Bronchial epithelial cell (primary cell): ENCODE measurements at regions not wholly inside any gene's neighbourhood (a gene's known extent, or its start where the extent isn't known, plus 50 kb on each side); places are given as distances from the start of the nearest gene placed in this dataset.

Experiments
- DNase-seq: peaks from one replicate; pipeline ENCODE4 v3.0.0-alpha.2; 2010; ENCODE audit warnings: low read depth
- FAIRE-seq: peaks from 2 replicates; lab custom pipeline; 2011; peaks lifted over from hg19 to GRCh38; lab: Jason Lieb, UNC
- H3K27me3 ChIP-seq: 2 replicates; pipeline ENCODE4 v1.5.1; 2011; ENCODE audit warnings: low read length; ENCODE audit not compliant: control insufficient read depth, insufficient read depth
- H3K36me3 ChIP-seq: 2 replicates; pipeline ENCODE4 v1.5.1; 2011; ENCODE audit warnings: low read length; ENCODE audit not compliant: control insufficient read depth, insufficient read depth
- H3K4me3 ChIP-seq: 2 replicates; pipeline ENCODE4 v1.5.1; 2011; ENCODE audit warnings: mild to moderate bottlenecking, low read depth, low read length, control low read depth
- TF ChIP-seq, protein P1 (sequence below): IDR thresholded peaks from 2 replicates; pipeline ENCODE4 v1.5.1; 2011; ENCODE audit warnings: mild to moderate bottlenecking, moderate library complexity, low read length, control low read depth, inconsistent platforms; ENCODE audit not compliant: insufficient read depth, severe bottlenecking

DNA sequence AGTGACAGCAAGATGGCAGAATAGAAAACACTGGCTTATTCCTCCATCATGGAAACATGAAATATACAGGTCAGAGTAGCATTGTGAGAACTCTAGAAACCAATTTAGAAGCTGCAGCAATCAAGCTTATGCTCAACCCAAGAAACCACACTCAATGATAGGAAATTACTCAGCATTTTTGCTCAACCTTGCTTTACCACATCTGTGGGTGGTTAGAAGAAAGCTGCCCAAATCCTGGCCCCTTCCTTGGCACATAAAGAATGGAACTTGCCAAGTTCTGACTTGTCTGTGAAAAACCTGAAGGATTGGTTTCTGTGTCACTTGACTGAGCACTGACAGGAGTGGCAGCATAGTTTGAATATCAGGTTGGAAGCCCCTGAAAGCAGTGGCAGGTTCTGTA is 108.0 kb upstream of the MOCS1 start:
- FAIRE-seq (no peak), DNase-seq (peak; percentile 95)
- TF ChIP-seq, protein P1, sequence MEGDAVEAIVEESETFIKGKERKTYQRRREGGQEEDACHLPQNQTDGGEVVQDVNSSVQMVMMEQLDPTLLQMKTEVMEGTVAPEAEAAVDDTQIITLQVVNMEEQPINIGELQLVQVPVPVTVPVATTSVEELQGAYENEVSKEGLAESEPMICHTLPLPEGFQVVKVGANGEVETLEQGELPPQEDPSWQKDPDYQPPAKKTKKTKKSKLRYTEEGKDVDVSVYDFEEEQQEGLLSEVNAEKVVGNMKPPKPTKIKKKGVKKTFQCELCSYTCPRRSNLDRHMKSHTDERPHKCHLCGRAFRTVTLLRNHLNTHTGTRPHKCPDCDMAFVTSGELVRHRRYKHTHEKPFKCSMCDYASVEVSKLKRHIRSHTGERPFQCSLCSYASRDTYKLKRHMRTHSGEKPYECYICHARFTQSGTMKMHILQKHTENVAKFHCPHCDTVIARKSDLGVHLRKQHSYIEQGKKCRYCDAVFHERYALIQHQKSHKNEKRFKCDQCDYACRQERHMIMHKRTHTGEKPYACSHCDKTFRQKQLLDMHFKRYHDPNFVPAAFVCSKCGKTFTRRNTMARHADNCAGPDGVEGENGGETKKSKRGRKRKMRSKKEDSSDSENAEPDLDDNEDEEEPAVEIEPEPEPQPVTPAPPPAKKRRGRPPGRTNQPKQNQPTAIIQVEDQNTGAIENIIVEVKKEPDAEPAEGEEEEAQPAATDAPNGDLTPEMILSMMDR = no peak

DNA sequence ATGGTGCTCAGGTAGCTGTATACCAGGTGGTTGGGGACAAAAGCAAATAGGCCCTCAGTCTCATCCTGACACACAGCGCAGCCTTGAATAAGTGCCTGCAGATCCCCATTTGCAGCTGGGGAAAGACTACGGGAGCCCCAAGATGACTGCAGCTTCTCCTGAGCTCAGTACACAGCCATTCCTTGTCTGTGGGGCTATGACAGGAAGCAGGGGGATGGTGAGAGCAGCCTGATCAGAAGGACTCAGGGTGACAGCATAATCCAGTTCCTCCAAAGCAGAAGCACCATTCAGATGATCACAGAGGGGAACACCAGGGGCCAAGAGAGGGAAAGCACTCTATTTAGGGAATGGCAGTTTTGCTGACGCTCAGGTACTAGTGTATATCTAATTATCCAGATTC is 104.8 kb upstream of the MOCS1 start:
- H3K4me3 ChIP-seq = no peak overlapping the region
- TF ChIP-seq, protein P1 = no peak
- no peaks in the 10 kb centered on the region for H3K36me3 ChIP-seq
- no peak for DNase-seq
- FAIRE-seq = no peak
- H3K27me3 ChIP-seq = no peaks in the 10 kb centered on the region

More for the DNA sequence above, 108.0 kb upstream of the MOCS1 start:
- no peaks in the 10 kb centered on the region for H3K27me3 ChIP-seq
- no peak overlapping the region for H3K4me3 ChIP-seq
- no peaks in the 10 kb centered on the region for H3K36me3 ChIP-seq

DNA sequence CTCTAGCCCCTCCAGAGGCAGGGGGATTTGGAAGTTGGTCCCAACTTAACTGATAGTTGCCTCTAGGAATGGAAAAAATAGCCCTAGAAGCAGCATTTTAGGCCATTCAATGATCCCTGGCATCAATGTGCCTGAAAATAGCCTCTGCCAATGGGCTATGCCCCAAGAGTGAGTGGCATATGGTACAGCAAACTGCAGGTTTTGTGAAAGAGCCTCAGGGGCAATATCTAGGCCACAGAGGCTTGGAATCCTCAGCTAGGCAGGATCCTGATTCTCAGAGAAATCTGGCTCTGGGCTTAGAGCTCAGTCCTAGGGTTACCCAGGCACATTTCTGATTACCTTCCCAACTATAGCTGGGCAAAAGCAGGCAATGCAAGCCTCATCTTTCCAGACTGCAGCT is 104.4 kb upstream of the MOCS1 start:
- Histone ChIP-seq H3K36me3 (no peaks in the 10 kb centered on the region), H3K4me3 (no peak overlapping the region), H3K27me3 (no peaks in the 10 kb centered on the region)
- TF ChIP-seq, protein P1 = no peak
- FAIRE-seq (no peak), DNase-seq (no peak)

DNA sequence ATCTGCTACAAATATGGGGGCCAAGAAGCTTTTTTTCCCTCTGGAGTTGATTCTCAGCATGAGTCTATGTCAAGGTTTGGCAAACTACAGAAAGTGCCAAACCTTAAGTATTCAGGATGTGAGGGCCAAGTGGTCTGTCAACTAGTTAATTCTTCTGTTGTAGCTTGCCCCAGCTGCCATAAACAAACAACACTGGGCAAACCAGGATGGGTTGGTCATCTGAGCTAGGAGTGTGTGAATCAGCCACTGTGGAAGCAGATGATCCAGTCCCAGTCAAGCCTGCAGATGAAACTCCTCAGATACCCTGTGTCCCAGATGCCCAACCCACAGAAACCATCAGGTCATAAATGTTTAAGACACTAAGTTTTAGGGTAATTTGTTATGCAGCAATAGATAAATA is 103.0 kb upstream of the MOCS1 start:
- FAIRE-seq (no peak), DNase-seq (peak; percentile 82)
- TF ChIP-seq, protein P1 = no peak
- no peak overlapping the region for H3K4me3 ChIP-seq
- no peaks in the 10 kb centered on the region for H3K27me3 ChIP-seq
- H3K36me3 ChIP-seq = no peaks in the 10 kb centered on the region

DNA sequence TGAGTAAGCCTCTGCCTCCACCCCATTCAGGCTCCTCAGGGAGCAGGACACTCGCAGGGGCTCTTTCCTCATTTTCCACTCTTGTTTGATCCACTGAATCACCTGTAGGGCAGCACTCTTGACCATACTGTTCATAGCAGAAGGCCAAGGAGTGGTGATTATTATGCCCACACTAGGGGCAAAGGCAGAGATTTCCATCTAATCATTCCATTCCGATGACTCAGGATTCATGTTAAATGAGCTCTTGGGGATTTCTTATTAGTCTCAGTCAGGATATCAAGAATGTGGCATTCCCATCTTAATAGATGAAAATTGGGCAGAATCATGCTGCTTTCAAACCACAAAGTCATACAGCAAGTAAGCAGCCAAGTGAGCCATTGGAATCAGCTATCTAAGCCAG is 101.9 kb upstream of the MOCS1 start:
- no peak for FAIRE-seq
- TF ChIP-seq, protein P1 = no peak
- DNase-seq = peak; percentile 67

DNA sequence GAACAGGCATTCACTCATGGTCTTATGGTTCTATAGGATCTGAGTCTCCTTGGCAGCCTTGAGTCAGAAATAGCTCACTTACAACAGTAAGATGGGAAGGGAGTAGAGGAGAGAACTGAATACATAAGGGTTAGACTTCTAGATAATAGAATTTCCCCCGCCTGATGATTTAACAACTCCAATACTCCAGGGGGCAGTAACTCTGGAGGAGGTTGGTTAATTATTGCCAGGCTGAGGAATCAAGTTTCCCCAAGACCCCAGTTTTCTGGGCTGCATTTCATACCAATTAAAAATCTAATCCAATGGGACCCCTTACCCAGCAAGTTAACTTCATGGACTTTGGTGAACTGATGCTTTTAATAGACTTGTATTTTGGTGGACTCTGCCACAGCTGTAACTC is 94.2 kb upstream of the MOCS1 start:
- FAIRE-seq (no peak), DNase-seq (no peak)
- Histone ChIP-seq H3K4me3 (no peak overlapping the region), H3K36me3 (no peaks in the 10 kb centered on the region), H3K27me3 (no peaks in the 10 kb centered on the region)
- TF ChIP-seq, protein P1 = no peak

More for the DNA sequence above, 101.9 kb upstream of the MOCS1 start:
- H3K36me3 ChIP-seq = no peaks in the 10 kb centered on the region
- H3K27me3 ChIP-seq = no peaks in the 10 kb centered on the region
- no peak overlapping the region for H3K4me3 ChIP-seq
